ENCODE measurements at regions not wholly inside any gene's neighbourhood (a gene's known extent, or its start where the extent isn't known, plus 50 kb on each side); places are given as distances from the start of the nearest gene placed in this dataset.

- no peaks in the 10 kb centered on the region for H3K27me3 Mint-ChIP-seq (ENCODE audit: insufficient read depth, unreplicated experiment)
- BruUV-seq (replicated peaks), result no TSS peak
- no peaks in the 10 kb centered on the region for H3K9me3 Mint-ChIP-seq (ENCODE audit: unreplicated experiment)
- no peak overlapping the region for H3K27ac Mint-ChIP-seq (ENCODE audit: low read depth, unreplicated experiment)
- ChIA-PET CTCF (no interaction called here), POLR2A (interaction anchor here (0.6 to 1.0 kb wide), 2 partner anchors 19 to 234 kb away, joined by 3 to 4 read pairs; no protein-coding TSS in a partner anchor)
- peaks cover 7% of the 10 kb centered on the region for H3K4me1 Mint-ChIP-seq (ENCODE audit: insufficient read depth, unreplicated experiment)
- H3K36me3 Mint-ChIP-seq (ENCODE audit: insufficient read depth, unreplicated experiment), result no peaks in the 10 kb centered on the region
- TF ChIP-seq CTCF (IDR thresholded peaks at IDR 0.05; ENCODE audit: unreplicated experiment), result no peak
- intact Hi-C loops (cut with micrococcal nuclease), result no loop called here
- no peak overlapping the region for H3K4me3 Mint-ChIP-seq (ENCODE audit: unreplicated experiment)
- no peak for DNase-seq (ENCODE audit: unreplicated experiment)
Measured at GRCh38 chr14:85295318-85295717, 234.6 kb upstream of the FLRT2 start.

GRCh38 chr14:85296456-85297210, 233.3 kb upstream of the FLRT2 start:
- Mint-ChIP-seq H3K9me3 (ENCODE audit: unreplicated experiment) (no peaks in the 10 kb centered on the region), H3K4me3 (ENCODE audit: unreplicated experiment) (no peak overlapping the region), H3K27me3 (ENCODE audit: insufficient read depth, unreplicated experiment) (no peaks in the 10 kb centered on the region), H3K4me1 (ENCODE audit: insufficient read depth, unreplicated experiment) (peaks cover 7% of the 10 kb centered on the region), H3K36me3 (ENCODE audit: insufficient read depth, unreplicated experiment) (no peaks in the 10 kb centered on the region), H3K27ac (ENCODE audit: low read depth, unreplicated experiment) (no peak overlapping the region)
- BruUV-seq (replicated peaks), result no TSS peak
- POLR2A ChIA-PET, result interaction anchor here (0.7 to 1.3 kb wide), 3 partner anchors 19 to 64 kb away, joined by 3 to 4 read pairs (median 3); no protein-coding TSS in a partner anchor
- intact Hi-C loops (cut with micrococcal nuclease), result no loop called here
- CTCF ChIA-PET, result no interaction called here
- TF ChIP-seq CTCF (IDR thresholded peaks at IDR 0.05; ENCODE audit: unreplicated experiment), result no peak
- DNase-seq (ENCODE audit: unreplicated experiment), result peak; percentile 10

GRCh38 chr14:85300107-85300506, 229.8 kb upstream of the FLRT2 start:
- ChIA-PET CTCF (no interaction called here), POLR2A (no interaction called here)
- TF ChIP-seq CTCF (IDR thresholded peaks at IDR 0.05; ENCODE audit: unreplicated experiment), result no peak
- no peak overlapping the region for H3K4me3 Mint-ChIP-seq (ENCODE audit: unreplicated experiment)
- H3K27me3 Mint-ChIP-seq (ENCODE audit: insufficient read depth, unreplicated experiment), result no peaks in the 10 kb centered on the region
- intact Hi-C loops (cut with micrococcal nuclease), result no loop called here
- DNase-seq (ENCODE audit: unreplicated experiment), result no peak
- H3K27ac Mint-ChIP-seq (ENCODE audit: low read depth, unreplicated experiment), result no peak overlapping the region
- peaks cover 7% of the 10 kb centered on the region for H3K4me1 Mint-ChIP-seq (ENCODE audit: insufficient read depth, unreplicated experiment)
- BruUV-seq (replicated peaks), result no TSS peak
- no peaks in the 10 kb centered on the region for H3K36me3 Mint-ChIP-seq (ENCODE audit: insufficient read depth, unreplicated experiment)
- H3K9me3 Mint-ChIP-seq (ENCODE audit: unreplicated experiment), result no peaks in the 10 kb centered on the region

- Mint-ChIP-seq H3K9me3 (ENCODE audit: unreplicated experiment) (no peaks in the 10 kb centered on the region), H3K4me1 (ENCODE audit: insufficient read depth, unreplicated experiment) (peaks cover 3% of the 10 kb centered on the region), H3K27ac (ENCODE audit: low read depth, unreplicated experiment) (no peak overlapping the region), H3K36me3 (ENCODE audit: insufficient read depth, unreplicated experiment) (no peaks in the 10 kb centered on the region), H3K27me3 (ENCODE audit: insufficient read depth, unreplicated experiment) (no peaks in the 10 kb centered on the region), H3K4me3 (ENCODE audit: unreplicated experiment) (no peak overlapping the region)
- POLR2A ChIA-PET, result no interaction called here
- BruUV-seq (replicated peaks), result no TSS peak
- DNase-seq (ENCODE audit: unreplicated experiment), result no peak
- intact Hi-C loops (cut with micrococcal nuclease), result no loop called here
- CTCF ChIA-PET, result interaction anchor here (0.7 kb wide), 1 partner anchor 424 kb away, joined by 3 read pairs; no protein-coding TSS in a partner anchor
- no peak for TF ChIP-seq CTCF (IDR thresholded peaks at IDR 0.05; ENCODE audit: unreplicated experiment)
Measured at GRCh38 chr14:85301506-85301905, 228.4 kb upstream of the FLRT2 start.
